ENCODE measurements at regions not wholly inside any gene's neighbourhood (a gene's known extent, or its start where the extent isn't known, plus 50 kb on each side); places are given as distances from the start of the nearest gene placed in this dataset.

DNA sequence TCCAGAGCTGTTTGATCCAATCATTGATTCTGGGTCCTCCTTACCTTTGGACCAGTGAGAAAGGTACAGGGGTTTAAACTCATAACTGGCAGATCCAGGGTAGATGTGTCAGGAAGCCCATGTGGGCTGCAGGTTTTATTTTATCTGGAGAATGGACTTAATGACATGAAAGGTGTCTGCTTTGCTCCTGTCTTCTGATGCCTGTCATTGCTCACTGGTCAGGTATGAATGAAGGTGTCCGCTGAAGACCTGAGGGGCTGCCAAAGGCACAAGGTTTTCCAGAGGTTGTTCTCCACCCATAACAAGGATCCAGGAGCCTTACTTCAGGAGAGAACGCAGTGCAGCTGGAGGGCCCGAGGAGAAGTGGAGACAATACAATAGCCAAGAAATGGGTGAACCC is 74.2 kb downstream of the CHRNA1 start:
- TF ChIP-seq CTCF (IDR thresholded peaks at IDR 0.05) (no peak), POLR2A (IDR thresholded peaks at IDR 0.05) (no peak)

Data from esophagus squamous epithelium (tissue), 4 donors.